Right lobe of liver (tissue), 4 donors: ENCODE measurements at regions not wholly inside any gene's neighbourhood (a gene's known extent, or its start where the extent isn't known, plus 50 kb on each side); places are given as distances from the start of the nearest gene placed in this dataset.
"Not testable (repeated sequence)": the region's sequence is repeated elsewhere in the genome, so short reads cannot be mapped to it uniquely, and the experiment has no call there.

Source experiments
- CTCF ChIP-seq, 4 donors: fragments of 200-600 bp in 3 of 4; fragments of 450-650 bp in 1 of 4; IDR thresholded peaks; one replicate each; pipeline versions ENCODE4 v1.5.1 to v1.8.0; 2016 to 2022; ENCODE audit warnings: antibody characterized with exemption in 4 of 4, mild to moderate bottlenecking in 2 of 4
- POLR2A ChIP-seq: fragments of 450-650 bp; IDR thresholded peaks from one replicate; pipeline ENCODE4 v1.6.1; 2017; ENCODE audit warnings: antibody characterized with exemption, mild to moderate bottlenecking
- donor health status: DM: no; HTN: no; CAD: no.
- donor health status: DM: no; HTN: no; CAD: no.
- donor health status: DM: no; HTN: yes; CAD: no.

- TF ChIP-seq CTCF (IDR thresholded peaks at IDR 0.05); POLR2A: not testable (repeated sequence)
Observed at GRCh38 chr1:121051161-121051790, 132.9 kb downstream of the FAM72B start.
